Rectal smooth muscle tissue (tissue), 1 donor: ENCODE measurements at regions not wholly inside any gene's neighbourhood (a gene's known extent, or its start where the extent isn't known, plus 50 kb on each side); places are given as distances from the start of the nearest gene placed in this dataset.

Experiments used
- H3K27ac ChIP-seq: one replicate; pipeline ENCODE4 v1.7.0; 2013; ENCODE audit warnings: low read depth, low read length, inconsistent platforms
- H3K27me3 ChIP-seq: one replicate; pipeline ENCODE4 v1.7.0; 2013; ENCODE audit warnings: low read length; ENCODE audit not compliant: control insufficient read depth, insufficient read depth
- H3K36me3 ChIP-seq: one replicate; pipeline ENCODE4 v1.7.0; 2013; ENCODE audit warnings: low read length; ENCODE audit not compliant: control insufficient read depth, insufficient read depth
- H3K4me1 ChIP-seq: one replicate; pipeline ENCODE4 v1.7.0; 2013; ENCODE audit warnings: low read length; ENCODE audit not compliant: control insufficient read depth, insufficient read depth
- H3K4me3 ChIP-seq: one replicate; pipeline ENCODE4 v1.7.0; 2013; ENCODE audit warnings: low read length
- H3K9ac ChIP-seq: one replicate; pipeline ENCODE4 v1.7.0; 2013; ENCODE audit warnings: low read length

DNA sequence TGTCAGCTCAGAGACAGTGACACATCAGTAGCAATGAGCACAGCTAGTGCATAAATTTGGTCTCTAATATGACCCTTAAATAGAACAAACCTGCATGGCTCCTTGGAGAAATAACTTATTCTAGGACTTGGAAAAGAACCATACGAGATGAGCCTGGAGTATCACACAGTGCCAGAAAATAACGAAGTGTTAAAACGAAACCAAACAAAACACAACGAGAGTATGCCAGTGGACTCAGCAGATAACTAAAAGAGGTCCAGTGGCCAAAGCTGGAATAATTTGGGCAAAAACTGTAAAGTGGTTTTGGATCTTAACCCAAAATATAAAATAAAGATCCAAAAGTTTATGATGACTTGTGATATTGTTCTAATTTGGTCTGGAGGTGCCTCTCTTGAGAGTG is 1599.0 kb upstream of the LRRTM1 start:
- H3K9ac ChIP-seq = no peak overlapping the region
- no peak overlapping the region for H3K4me3 ChIP-seq

DNA sequence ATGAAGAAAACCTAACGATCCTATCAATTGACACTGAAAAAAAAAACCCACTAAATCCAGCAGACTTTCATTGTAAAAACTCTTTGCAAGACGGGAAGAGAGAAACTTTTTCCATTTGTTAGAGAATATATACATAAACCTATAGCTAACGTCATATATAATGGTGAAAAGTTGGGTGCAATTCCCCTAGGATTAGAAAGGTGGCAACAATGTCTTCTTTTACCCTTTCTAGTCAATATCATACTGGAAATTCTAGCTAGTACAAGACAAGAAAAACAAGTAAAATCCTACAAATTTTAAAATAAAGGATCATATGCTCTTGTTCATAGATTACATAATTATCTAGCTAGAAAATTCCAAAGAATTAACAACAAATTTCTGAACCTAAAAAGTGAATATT is 1596.5 kb upstream of the LRRTM1 start:
- H3K27ac ChIP-seq = no peak overlapping the region
- no peaks in the 10 kb centered on the region for H3K27me3 ChIP-seq
- no peak overlapping the region for H3K9ac ChIP-seq
- no peaks in the 10 kb centered on the region for H3K4me1 ChIP-seq
- no peaks in the 10 kb centered on the region for H3K36me3 ChIP-seq
- H3K4me3 ChIP-seq = no peak overlapping the region

More for the DNA sequence above, 1599.0 kb upstream of the LRRTM1 start:
- Histone ChIP-seq H3K27me3 (no peaks in the 10 kb centered on the region), H3K4me1 (no peaks in the 10 kb centered on the region), H3K27ac (no peak overlapping the region), H3K36me3 (no peaks in the 10 kb centered on the region)

DNA sequence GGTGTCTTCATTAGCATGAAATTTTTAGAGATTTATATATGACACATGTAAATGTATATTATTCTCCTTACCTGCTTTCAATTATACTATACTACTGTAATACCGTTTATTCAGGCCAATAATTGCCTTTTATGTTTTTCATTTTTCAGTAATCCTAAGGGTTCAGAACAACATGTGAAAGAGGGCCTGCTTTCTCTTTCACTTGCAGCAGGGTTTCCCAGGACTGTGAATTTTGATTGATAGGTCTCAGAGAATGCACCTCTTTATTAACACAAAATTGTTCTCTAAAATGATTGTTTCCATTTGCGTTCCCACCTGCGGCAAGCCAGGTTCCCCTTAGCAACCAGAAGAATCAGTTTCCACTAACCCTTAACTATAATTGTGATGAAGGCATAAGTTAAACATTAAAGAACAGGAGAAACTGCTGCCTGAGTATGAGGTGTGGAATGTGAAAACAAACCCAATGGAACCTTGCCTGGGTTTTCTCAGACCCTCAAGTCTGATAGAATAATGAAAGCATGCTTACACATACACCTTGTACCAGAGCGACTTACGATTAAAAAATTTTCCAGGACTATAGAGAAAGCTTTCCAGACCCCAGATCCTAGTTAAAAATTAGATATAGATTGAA is 1591.2 kb upstream of the LRRTM1 start:
- no peaks in the 10 kb centered on the region for H3K27me3 ChIP-seq

DNA sequence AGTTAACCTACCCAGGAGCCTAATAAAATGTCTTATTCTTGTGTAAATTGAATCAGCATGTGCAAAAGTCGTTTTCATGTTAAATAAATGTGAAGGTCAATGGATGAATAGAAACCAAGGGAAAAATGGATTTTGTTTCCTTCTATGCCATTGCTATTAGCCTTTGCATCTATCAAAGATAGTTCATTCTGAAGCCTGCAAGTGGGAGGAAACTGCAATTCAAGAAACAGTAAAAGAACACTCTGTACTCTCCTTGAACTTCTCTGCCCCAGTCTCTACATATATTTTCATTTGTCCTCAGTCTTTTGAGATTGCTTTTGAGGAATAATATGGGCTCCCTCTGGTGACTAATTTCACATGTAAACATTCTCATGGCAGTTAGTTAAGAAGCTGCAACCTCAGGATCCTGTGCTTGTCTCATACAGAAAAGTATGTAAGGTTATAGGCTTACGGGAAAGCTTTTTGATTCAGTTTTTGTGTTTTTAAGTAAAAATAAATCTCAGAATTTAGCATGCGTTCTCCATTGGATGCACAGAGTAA is 1590.0 kb upstream of the LRRTM1 start:
- Histone ChIP-seq H3K9ac (no peak overlapping the region), H3K27me3 (no peaks in the 10 kb centered on the region), H3K4me1 (peaks cover 2% of the 10 kb centered on the region), H3K36me3 (no peaks in the 10 kb centered on the region), H3K4me3 (no peak overlapping the region), H3K27ac (no peak overlapping the region)

More for the DNA sequence above, 1591.2 kb upstream of the LRRTM1 start:
- Histone ChIP-seq H3K27ac (no peak overlapping the region), H3K36me3 (no peaks in the 10 kb centered on the region), H3K4me3 (no peak overlapping the region), H3K4me1 (peaks cover 2% of the 10 kb centered on the region), H3K9ac (no peak overlapping the region)

DNA sequence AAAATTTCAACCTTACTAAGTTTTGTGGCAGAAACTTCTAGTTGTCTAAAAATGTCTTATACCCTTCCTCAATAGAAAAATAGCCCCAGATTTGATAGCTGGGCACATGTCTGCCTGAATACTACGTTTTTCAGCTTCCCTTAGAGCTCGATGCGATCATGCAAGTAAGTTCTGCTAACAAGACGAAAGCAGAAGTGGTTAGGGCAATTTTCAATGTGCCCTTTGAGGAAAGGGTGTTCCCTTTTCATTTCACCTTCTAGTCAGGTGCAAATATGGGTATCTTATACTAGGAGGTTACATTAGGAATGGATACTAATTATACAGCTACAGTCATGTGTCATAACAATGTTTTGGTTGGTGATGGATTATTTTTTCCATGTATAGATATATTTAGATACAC is 1572.1 kb upstream of the LRRTM1 start:
- H3K4me1 ChIP-seq = peaks cover 2% of the 10 kb centered on the region
- H3K27ac ChIP-seq = no peak overlapping the region
- H3K9ac ChIP-seq = no peak overlapping the region
- no peaks in the 10 kb centered on the region for H3K27me3 ChIP-seq
- H3K4me3 ChIP-seq = no peak overlapping the region
- no peaks in the 10 kb centered on the region for H3K36me3 ChIP-seq

DNA sequence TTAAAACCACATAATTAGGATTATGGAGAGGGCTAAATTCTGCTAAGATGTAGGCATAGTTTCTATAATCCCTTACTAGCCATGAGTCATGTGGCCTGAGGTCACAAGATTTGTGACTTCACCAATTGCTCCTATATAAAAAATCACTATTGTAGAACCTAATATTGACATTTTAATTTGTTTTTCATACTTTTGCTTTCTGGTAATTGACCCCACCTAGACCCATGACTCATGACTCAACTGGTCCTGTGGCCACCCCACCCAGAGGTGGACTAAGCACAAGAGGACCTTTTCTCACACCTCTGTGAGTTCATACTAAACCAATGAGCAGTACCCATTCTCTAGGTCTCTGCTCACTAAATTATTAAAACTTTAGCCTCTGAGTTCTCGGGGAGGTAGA is 1567.5 kb upstream of the LRRTM1 start:
- Histone ChIP-seq H3K9ac (no peak overlapping the region), H3K27ac (no peak overlapping the region), H3K36me3 (no peaks in the 10 kb centered on the region), H3K4me3 (no peak overlapping the region), H3K4me1 (no peaks in the 10 kb centered on the region), H3K27me3 (no peaks in the 10 kb centered on the region)

DNA sequence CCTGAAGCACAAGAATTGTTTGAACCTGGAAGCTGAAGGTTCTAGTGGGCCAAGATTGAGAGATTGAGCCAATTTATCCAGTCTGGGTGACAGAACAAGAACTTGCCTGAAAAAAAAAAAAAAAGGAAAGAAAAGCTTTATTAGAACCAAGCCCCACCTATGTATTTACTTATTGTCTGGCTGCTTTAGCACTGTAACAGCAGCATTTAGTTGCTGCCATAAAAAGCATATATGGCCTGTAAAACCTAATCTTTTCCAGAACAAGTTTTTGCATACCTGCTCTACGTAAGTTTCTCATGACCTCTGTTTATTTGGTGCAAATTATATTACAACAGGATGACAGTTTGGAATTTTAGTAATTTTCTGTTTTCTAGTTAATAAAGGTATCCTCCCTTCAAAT is 1565.6 kb upstream of the LRRTM1 start:
- no peak overlapping the region for H3K4me3 ChIP-seq

DNA sequence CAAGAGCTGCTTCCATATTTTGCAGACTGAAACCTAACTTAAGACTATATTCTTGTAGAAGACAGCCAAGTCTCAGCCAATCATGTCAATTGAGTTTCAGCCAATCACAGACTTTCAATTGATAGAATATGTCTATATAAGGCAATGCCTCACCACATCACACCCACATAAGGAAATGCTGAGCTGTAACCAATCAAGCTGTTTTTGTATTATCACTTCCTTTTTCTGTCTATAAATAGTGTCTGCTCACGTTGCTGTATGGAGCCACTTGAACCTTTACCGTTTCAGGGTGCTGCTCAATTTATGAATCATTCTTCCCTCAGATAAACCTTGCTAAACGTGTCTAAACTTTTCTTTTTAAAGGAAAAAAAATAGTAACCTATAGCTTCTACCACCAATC is 1554.4 kb upstream of the LRRTM1 start:
- H3K4me1 ChIP-seq = no peaks in the 10 kb centered on the region

More for the DNA sequence above, 1565.6 kb upstream of the LRRTM1 start:
- H3K27ac ChIP-seq = no peak overlapping the region
- H3K27me3 ChIP-seq = no peaks in the 10 kb centered on the region
- H3K9ac ChIP-seq = no peak overlapping the region
- H3K36me3 ChIP-seq = no peaks in the 10 kb centered on the region
- H3K4me1 ChIP-seq = no peaks in the 10 kb centered on the region

DNA sequence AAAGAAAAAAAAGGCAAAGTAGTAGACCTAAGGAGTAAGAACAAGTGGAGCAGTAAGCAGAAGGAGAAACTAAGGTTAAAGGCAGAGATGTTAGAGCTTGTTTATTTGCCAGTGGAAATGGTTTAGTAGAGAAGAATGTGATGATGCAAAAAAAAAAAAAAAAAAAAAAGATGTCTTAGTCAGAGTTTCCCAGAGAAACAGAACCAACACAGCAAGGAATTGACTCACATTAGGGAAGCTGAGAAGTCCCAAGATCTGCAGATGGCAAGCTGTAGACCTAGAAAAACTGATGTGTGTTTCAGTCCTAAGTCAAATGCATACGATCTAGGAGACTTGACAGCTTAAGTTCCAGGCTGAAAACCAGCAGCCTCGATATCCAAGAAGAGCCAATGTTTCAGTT is 1548.8 kb upstream of the LRRTM1 start:
- H3K36me3 ChIP-seq = no peaks in the 10 kb centered on the region
- no peak overlapping the region for H3K27ac ChIP-seq
- H3K27me3 ChIP-seq = no peaks in the 10 kb centered on the region
- H3K9ac ChIP-seq = no peak overlapping the region
- no peak overlapping the region for H3K4me3 ChIP-seq
- H3K4me1 ChIP-seq = no peaks in the 10 kb centered on the region

More for the DNA sequence above, 1554.4 kb upstream of the LRRTM1 start:
- Histone ChIP-seq H3K27ac (no peak overlapping the region), H3K36me3 (no peaks in the 10 kb centered on the region), H3K4me3 (no peak overlapping the region), H3K9ac (no peak overlapping the region), H3K27me3 (no peaks in the 10 kb centered on the region)

DNA sequence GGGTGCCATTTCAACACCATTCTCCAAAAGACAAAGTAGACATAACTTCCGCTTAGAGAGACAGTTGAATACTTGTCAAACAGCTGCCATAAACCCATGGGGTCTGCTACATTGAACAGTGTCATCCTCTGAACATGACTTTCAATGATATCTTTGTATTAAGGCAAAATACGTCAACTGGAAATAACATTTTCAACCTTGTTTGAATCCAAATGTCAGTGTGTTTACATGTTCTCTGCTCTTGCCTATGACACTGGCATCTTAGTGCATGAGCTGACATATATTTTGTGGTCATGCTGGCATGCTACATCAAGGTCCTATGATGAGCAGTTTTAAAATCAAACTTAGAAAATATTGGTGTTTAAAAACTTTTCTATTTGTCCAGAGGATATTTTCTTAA is 1548.1 kb upstream of the LRRTM1 start:
- no peaks in the 10 kb centered on the region for H3K27me3 ChIP-seq
- H3K27ac ChIP-seq = no peak overlapping the region
- no peaks in the 10 kb centered on the region for H3K36me3 ChIP-seq
- H3K9ac ChIP-seq = no peak overlapping the region
- H3K4me3 ChIP-seq = no peak overlapping the region
- H3K4me1 ChIP-seq = no peaks in the 10 kb centered on the region

DNA sequence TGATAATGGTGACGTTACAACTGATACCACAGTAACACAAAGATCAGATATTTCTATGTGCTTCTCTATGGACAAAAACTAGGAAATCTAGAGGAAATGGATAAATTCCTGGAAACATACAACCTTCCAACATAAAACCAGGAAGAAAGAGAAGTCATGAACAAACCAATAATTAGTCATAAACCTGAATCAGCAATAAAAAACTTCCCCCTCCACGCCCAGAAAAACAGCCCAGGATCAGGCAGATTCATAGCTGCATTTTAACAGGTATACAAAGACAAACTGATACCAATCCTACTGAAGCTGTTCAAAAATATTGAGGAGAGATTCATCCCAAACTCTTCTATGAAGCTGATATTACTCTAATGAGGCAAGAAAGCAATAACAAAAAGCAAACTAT is 1535.2 kb upstream of the LRRTM1 start:
- Histone ChIP-seq H3K4me3 (no peak overlapping the region), H3K36me3 (no peaks in the 10 kb centered on the region)

DNA sequence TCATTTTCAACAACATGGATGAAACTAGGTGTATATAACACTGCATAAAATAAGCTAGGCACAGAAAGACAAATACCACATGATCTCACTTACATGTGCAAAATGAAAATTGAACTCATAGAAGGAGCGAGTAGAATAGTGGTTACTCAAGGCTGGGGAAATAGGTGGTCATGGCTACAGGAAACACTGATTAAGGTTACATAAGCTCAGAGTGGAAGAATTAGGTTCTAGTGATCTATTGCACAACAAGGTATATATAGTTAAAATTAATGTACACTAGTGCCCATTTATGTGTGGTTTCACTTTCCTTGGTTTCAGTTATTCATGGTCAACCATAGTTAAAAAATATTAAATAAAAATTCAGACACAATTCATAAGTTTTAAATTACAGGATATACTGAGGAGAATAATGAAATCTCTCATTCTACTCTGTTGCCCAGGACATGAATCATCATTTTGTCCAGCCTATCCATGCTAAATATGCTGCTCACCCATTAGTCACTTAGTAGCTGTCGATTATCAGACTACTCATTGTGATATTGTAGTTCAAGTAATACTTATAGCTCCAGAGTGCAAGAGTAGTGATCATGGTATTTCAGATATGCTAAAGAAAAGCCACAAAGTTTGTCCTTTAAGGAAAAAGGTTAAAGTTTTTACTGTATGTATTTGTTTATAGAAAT is 1530.9 kb upstream of the LRRTM1 start:
- H3K27me3 ChIP-seq = no peaks in the 10 kb centered on the region
- no peak overlapping the region for H3K27ac ChIP-seq
- no peaks in the 10 kb centered on the region for H3K4me1 ChIP-seq
- H3K4me3 ChIP-seq = no peak overlapping the region
- H3K9ac ChIP-seq = no peak overlapping the region
- H3K36me3 ChIP-seq = no peaks in the 10 kb centered on the region

More for the DNA sequence above, 1535.2 kb upstream of the LRRTM1 start:
- no peaks in the 10 kb centered on the region for H3K4me1 ChIP-seq
- H3K27me3 ChIP-seq = no peaks in the 10 kb centered on the region
- no peak overlapping the region for H3K27ac ChIP-seq
- no peak overlapping the region for H3K9ac ChIP-seq

DNA sequence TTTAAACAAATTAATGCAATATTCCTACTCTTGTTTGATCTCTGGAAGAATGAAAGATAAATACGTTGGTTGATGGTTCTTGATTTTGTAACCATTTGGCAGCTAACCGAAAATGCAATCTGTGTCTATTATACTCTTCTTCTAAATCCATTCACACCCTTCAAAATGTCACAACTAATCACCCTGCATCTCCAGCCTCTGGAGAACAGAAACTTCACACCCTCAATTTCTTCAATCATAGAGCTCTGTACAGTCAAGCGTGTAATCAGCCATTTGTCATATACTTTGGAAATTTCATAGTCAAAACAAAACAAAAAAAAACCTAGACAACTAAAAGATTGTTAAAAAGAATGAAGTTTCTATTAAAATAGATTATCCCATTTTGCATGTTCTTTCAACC is 1482.3 kb upstream of the LRRTM1 start:
- Histone ChIP-seq H3K4me3 (no peak overlapping the region), H3K27me3 (no peaks in the 10 kb centered on the region), H3K4me1 (no peaks in the 10 kb centered on the region), H3K27ac (no peak overlapping the region), H3K9ac (no peak overlapping the region), H3K36me3 (no peaks in the 10 kb centered on the region)
